PC-9 (cell line): ENCODE measurements at regions not wholly inside any gene's neighbourhood (a gene's known extent, or its start where the extent isn't known, plus 50 kb on each side); places are given as distances from the start of the nearest gene placed in this dataset.

ENCODE experiments used
- BruUV-seq: library from RNA; stranded (reverse); fragments of 400-500 nt; replicated peaks from 2 replicates; lab custom pipeline; 2021; lab: Mats Ljungman, UMichigan
- CTCF ChIA-PET: fragments of 300-600 bp; sonication (Branson Sonifier 250); formaldehyde crosslinking; loops from one replicate; lab custom pipeline; 2022; ENCODE audit warnings: antibody characterized with exemption; lab: Charles Lee
- POLR2A ChIA-PET: fragments of 300-600 bp; sonication (Branson Sonifier 250); formaldehyde crosslinking; loops from one replicate; lab custom pipeline; 2022; ENCODE audit warnings: antibody characterized with exemption; ENCODE audit not compliant: unreplicated experiment; lab: Charles Lee
- DNase-seq, 2 experiments: peaks; one replicate each; pipeline versions ENCODE4 v3.0.0 to v3.0.0-alpha.2; 2015 to 2022; ENCODE audit warnings: mixed read lengths in 1 of 2
- H2AFZ ChIP-seq: fragments of 200-600 bp; sonication (generic); 2 replicates; pipeline ENCODE4 v1.8.1; 2017; ENCODE audit warnings: antibody characterized with exemption
- H3F3A ChIP-seq: fragments of 200-600 bp; sonication (generic); 2 replicates; pipeline ENCODE4 v1.8.1; 2017; ENCODE audit warnings: antibody characterized with exemption, mild to moderate bottlenecking, low read depth; ENCODE audit not compliant: insufficient read depth
- H3K27ac ChIP-seq: fragments of 200-600 bp; sonication (generic); 2 replicates; pipeline ENCODE4 v1.6.1; 2016; ENCODE audit warnings: mixed run types
- H3K27me3 ChIP-seq: fragments of 200-600 bp; sonication (generic); 2 replicates; pipeline ENCODE4 v1.6.1; 2016; ENCODE audit warnings: low read depth, mixed run types; ENCODE audit not compliant: insufficient read depth
- H3K36me3 ChIP-seq: fragments of 200-600 bp; sonication (generic); 2 replicates; pipeline ENCODE4 v1.6.1; 2016; ENCODE audit warnings: low read depth, mixed run types
- H3K4me1 ChIP-seq: fragments of 200-600 bp; sonication (generic); replicated peaks from 2 replicates; pipeline ENCODE4 v1.6.1; 2016; ENCODE audit warnings: mixed run types; ENCODE audit not compliant: insufficient read depth
- H3K4me2 ChIP-seq: fragments of 200-600 bp; sonication (generic); 2 replicates; pipeline ENCODE4 v1.6.1; 2017; ENCODE audit warnings: mixed run types
- H3K4me3 ChIP-seq: fragments of 200-600 bp; sonication (generic); 2 replicates; pipeline ENCODE4 v1.6.1; 2016; ENCODE audit warnings: mixed run types
- H3K79me2 ChIP-seq: fragments of 200-600 bp; sonication (generic); 2 replicates; pipeline ENCODE4 v1.6.1; 2017; ENCODE audit warnings: low read depth, mixed run types
- H3K9me2 ChIP-seq: fragments of 200-600 bp; sonication (generic); 2 replicates; pipeline ENCODE4 v1.8.1; 2017; ENCODE audit warnings: mild to moderate bottlenecking; ENCODE audit not compliant: insufficient read depth
- H3K9me3 ChIP-seq: fragments of 200-600 bp; sonication (generic); 2 replicates; pipeline ENCODE4 v1.8.1; 2016; ENCODE audit warnings: low read depth; ENCODE audit not compliant: insufficient read depth
- H4K20me1 ChIP-seq: fragments of 200-600 bp; sonication (generic); 2 replicates; pipeline ENCODE4 v1.8.1; 2017; ENCODE audit not compliant: insufficient read depth
- CTCF ChIP-seq: fragments of 200-600 bp; sonication (generic); conservative IDR thresholded peaks from 2 replicates; pipeline ENCODE4 v1.6.1; 2017; ENCODE audit warnings: mixed run types, antibody characterized with exemption, mild to moderate bottlenecking, moderate library complexity
- EZH2 ChIP-seq: fragments of 200-600 bp; sonication (generic); IDR thresholded peaks from 2 replicates; pipeline ENCODE4 v1.8.0; 2017; ENCODE audit warnings: antibody characterized with exemption, low read depth
- intact Hi-C: fragments of 100-400 bp; cut with micrococcal nuclease; formaldehyde crosslinking; loops from one replicate; pipeline ENCODE4 v1.10.0; 2022; ENCODE audit not compliant: unreplicated experiment

- POLR2A ChIA-PET = interaction anchor here (0.7 kb wide), 1 partner anchor 191 kb away, joined by 3 read pairs; no protein-coding TSS in a partner anchor
- Histone ChIP-seq H3K9me3 (peaks cover 5% of the 10 kb centered on the region; the same call in 1 of the 2 replicates), H3K4me3 (no peak overlapping the region), H3K27ac (no peak overlapping the region), H3K4me2 (no peak overlapping the region), H3K36me3 (no peaks in the 10 kb centered on the region), H3K9me2 (no peaks in the 10 kb centered on the region), H3K79me2 (no peaks in the 10 kb centered on the region), H3K27me3 (no peaks in the 10 kb centered on the region), H4K20me1 (no peaks in the 10 kb centered on the region), H3F3A (no peaks in the 10 kb centered on the region), H3K4me1 (no peaks in the 10 kb centered on the region), H2AFZ (no peak overlapping the region)
- no TSS peak for BruUV-seq
- no peak for DNase-seq
- intact Hi-C loops = no loop called here
- CTCF ChIA-PET = no interaction called here
- TF ChIP-seq CTCF (no peak), EZH2 (no peak)
Observed at GRCh38 chr12:25712169-25712568, 159.1 kb upstream of the LMNTD1 start.

DNA sequence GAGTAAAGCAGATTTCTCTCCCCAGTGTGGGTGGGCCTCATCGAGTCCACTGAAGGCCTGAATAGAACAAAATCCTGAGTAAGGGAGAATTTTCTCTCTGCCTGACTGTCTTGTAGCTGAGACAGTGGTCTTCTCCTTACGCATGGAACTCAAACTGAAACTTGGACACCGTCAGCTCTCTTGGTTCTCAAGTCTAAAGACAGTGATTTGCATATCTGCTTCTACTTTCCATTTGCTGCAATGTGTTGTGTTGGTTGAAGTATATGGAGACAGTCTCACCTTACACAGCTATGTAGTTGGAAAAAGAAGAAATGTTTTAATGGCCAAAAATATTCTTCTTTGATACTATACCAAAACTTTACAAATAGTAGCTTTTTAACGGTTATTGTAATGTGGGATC, 160.2 kb upstream of the LMNTD1 start:
- H3K27ac ChIP-seq = no peak overlapping the region
- no peak for DNase-seq
- H2AFZ ChIP-seq = no peak overlapping the region
- no peaks in the 10 kb centered on the region for H3K4me1 ChIP-seq
- no peaks in the 10 kb centered on the region for H3K27me3 ChIP-seq
- no peaks in the 10 kb centered on the region for H3K9me2 ChIP-seq
- no peaks in the 10 kb centered on the region for H3K36me3 ChIP-seq
- ChIA-PET CTCF (no interaction called here), POLR2A (no interaction called here)
- peaks cover 5% of the 10 kb centered on the region; the same call in 1 of the 2 replicates for H3K9me3 ChIP-seq
- H4K20me1 ChIP-seq = no peaks in the 10 kb centered on the region
- H3K4me3 ChIP-seq = no peak overlapping the region
- no peaks in the 10 kb centered on the region for H3F3A ChIP-seq
- intact Hi-C loops = no loop called here
- no TSS peak for BruUV-seq
- no peaks in the 10 kb centered on the region for H3K79me2 ChIP-seq
- H3K4me2 ChIP-seq = no peak overlapping the region
- TF ChIP-seq CTCF (no peak), EZH2 (no peak)

DNA sequence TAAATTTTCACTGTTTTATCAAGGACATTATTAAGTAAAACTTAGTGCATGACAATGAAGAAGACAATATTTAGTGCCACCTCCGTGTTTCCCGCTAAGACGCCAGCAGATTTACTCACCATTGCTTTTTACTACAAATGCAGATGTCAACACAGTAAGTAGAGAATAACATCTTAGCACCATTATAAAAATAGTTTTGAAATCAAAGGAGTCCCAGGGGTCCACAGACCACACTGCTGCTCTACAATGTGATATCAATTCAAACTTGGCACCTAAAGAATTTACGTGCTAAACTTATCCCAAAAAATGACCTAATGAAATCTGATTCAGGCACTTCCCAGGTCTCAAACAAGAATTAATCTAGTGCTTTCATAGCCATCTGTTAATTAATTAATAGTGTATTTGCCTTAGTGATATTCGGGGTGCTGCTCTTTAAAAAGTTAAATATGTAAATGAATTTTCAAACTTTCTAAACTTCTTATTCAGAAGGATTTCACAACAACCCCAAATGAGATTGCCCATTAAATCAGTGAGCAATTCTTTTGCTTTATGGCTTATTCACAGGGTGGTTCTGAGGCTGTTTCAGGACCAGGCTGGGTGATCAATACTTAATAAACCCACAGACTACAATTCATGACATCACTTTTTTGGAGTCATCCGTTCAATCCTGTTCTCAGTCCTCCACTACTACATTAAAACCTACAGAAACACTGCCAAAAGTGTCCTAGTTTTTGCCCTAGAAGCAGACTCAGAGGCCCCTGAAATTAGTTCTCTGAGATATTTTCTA, 161.3 kb upstream of the LMNTD1 start:
- no peak for DNase-seq
- Histone ChIP-seq H3K9me3 (peaks cover 5% of the 10 kb centered on the region; the same call in 1 of the 2 replicates), H3K27me3 (no peaks in the 10 kb centered on the region), H3K4me3 (no peak overlapping the region), H3K27ac (no peak overlapping the region), H3K9me2 (no peaks in the 10 kb centered on the region), H3K4me2 (no peak overlapping the region), H3K4me1 (no peaks in the 10 kb centered on the region), H3K36me3 (no peaks in the 10 kb centered on the region), H3F3A (no peaks in the 10 kb centered on the region), H4K20me1 (no peaks in the 10 kb centered on the region), H3K79me2 (no peaks in the 10 kb centered on the region), H2AFZ (no peak overlapping the region)
- ChIA-PET POLR2A (no interaction called here), CTCF (no interaction called here)
- BruUV-seq = no TSS peak
- TF ChIP-seq CTCF (no peak), EZH2 (no peak)
- intact Hi-C loops = no loop called here
